Activated naive CD4-positive, alpha-beta T cell treated with anti-CD3 and anti-CD28 coated beads, Interleukin-2, amount 50 U/mL, for 72 hours (primary cell): ENCODE measurements at regions not wholly inside any gene's neighbourhood (a gene's known extent, or its start where the extent isn't known, plus 50 kb on each side); places are given as distances from the start of the nearest gene placed in this dataset.
"Not testable (repeated sequence)": the region's sequence is repeated elsewhere in the genome, so short reads cannot be mapped to it uniquely, and the experiment has no call there.

ENCODE experiments used
- ATAC-seq, 2 donors: fragments of 150-1000 bp; cut with Tn5 transposase; 2 replicates each; pipeline ENCODE4 v1.10.0; 2021; ENCODE audit warnings: mild to moderate bottlenecking in 2 of 2, moderate library complexity in 2 of 2
- DNase-seq, 2 donors: peaks; one replicate each; pipeline ENCODE4 v3.0.0; 2021 to 2022; ENCODE audit warnings: low spot score in 2 of 2
- H3K27ac Mint-ChIP-seq, 2 donors: one replicate each; pipeline ENCODE4 v1.8.0; 2022; ENCODE audit warnings: mild to moderate bottlenecking in 2 of 2, mixed read lengths in 2 of 2
- H3K36me3 Mint-ChIP-seq, 2 donors: one replicate each; pipeline ENCODE4 v1.8.0; 2022; ENCODE audit warnings: mixed read lengths in 2 of 2
- H3K9me3 Mint-ChIP-seq, 2 donors: one replicate each; pipeline ENCODE4 v1.8.0; 2022; ENCODE audit warnings: mixed read lengths in 2 of 2

- Mint-ChIP-seq H3K27ac (no peak overlapping the region), H3K9me3 (no peaks in the 10 kb centered on the region), H3K36me3 (no peaks in the 10 kb centered on the region)
- DNase-seq = no peak
- ATAC-seq = no peak
Observed at GRCh38 chr1:43035821-43036741, 77.4 kb upstream of the SLC2A1 start.

GRCh38 chr1:43034778-43035177, 76.1 kb upstream of the SLC2A1 start:
- Mint-ChIP-seq H3K9me3 (no peaks in the 10 kb centered on the region), H3K27ac (peak overlapping the region; percentile 84 to 96), H3K36me3 (no peaks in the 10 kb centered on the region)
- no peak for DNase-seq
- ATAC-seq = peak in 1 of 2 donors; percentile 65

- peak in 1 of 2 donors; percentile 33 for ATAC-seq
- peak overlapping the region; percentile 84 to 96 for H3K27ac Mint-ChIP-seq
- DNase-seq = no peak
- no peaks in the 10 kb centered on the region for H3K36me3 Mint-ChIP-seq
- H3K9me3 Mint-ChIP-seq = no peaks in the 10 kb centered on the region
Observed at GRCh38 chr1:43034195-43034658, 75.6 kb upstream of the SLC2A1 start.

GRCh38 chr1:43031316-43032203, 72.9 kb upstream of the SLC2A1 start:
- no peaks in the 10 kb centered on the region for H3K9me3 Mint-ChIP-seq
- no peak overlapping the region for H3K27ac Mint-ChIP-seq
- DNase-seq (no peak), ATAC-seq (no peak)
- H3K36me3 Mint-ChIP-seq = no peaks in the 10 kb centered on the region

DNA sequence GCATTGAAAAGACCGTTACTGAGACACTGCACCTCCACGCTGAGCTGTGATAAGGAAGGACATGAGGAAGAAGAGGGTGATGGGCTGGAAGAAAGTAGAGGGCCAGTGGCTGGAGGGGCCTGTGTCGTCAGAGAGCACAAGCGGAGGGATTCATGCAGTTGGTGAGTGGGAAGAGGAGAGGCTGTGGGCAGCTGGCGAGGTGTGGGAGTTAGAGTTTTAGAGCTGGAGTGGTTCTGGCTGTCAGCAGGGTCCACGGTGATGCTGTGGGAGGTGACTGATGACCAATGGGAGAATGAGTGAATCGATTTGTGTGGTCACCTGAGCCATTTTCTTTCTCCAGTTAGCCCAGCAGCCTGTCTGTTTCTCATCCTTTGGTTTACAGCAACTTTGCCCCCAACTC, 66.2 kb upstream of the SLC2A1 start:
- no peaks in the 10 kb centered on the region for H3K9me3 Mint-ChIP-seq
- H3K27ac Mint-ChIP-seq = no peak overlapping the region
- DNase-seq (no peak), ATAC-seq (no peak)
- H3K36me3 Mint-ChIP-seq = no peaks in the 10 kb centered on the region

- DNase-seq = no peak
- no peak for ATAC-seq
- Mint-ChIP-seq H3K27ac (no peak overlapping the region), H3K9me3 (no peaks in the 10 kb centered on the region), H3K36me3 (no peaks in the 10 kb centered on the region)
Observed at GRCh38 chr1:43021547-43022474, 63.1 kb upstream of the SLC2A1 start.

GRCh38 chr1:43019226-43019625, 60.6 kb upstream of the SLC2A1 start:
- ATAC-seq (no peak), DNase-seq (no peak)
- H3K27ac Mint-ChIP-seq = no peak overlapping the region
- H3K36me3 Mint-ChIP-seq = no peaks in the 10 kb centered on the region
- H3K9me3 Mint-ChIP-seq = no peaks in the 10 kb centered on the region

- Mint-ChIP-seq H3K9me3 (no peaks in the 10 kb centered on the region), H3K36me3 (no peaks in the 10 kb centered on the region), H3K27ac (no peak overlapping the region)
- ATAC-seq (no peak), DNase-seq (no peak)
Observed at GRCh38 chr1:43018121-43018520, 59.5 kb upstream of the SLC2A1 start.

- Mint-ChIP-seq H3K36me3 (no peaks in the 10 kb centered on the region), H3K27ac (no peak overlapping the region), H3K9me3 (no peaks in the 10 kb centered on the region)
- ATAC-seq = no peak
- no peak for DNase-seq
Observed at GRCh38 chr1:43015269-43015668, 56.6 kb upstream of the SLC2A1 start.

DNA sequence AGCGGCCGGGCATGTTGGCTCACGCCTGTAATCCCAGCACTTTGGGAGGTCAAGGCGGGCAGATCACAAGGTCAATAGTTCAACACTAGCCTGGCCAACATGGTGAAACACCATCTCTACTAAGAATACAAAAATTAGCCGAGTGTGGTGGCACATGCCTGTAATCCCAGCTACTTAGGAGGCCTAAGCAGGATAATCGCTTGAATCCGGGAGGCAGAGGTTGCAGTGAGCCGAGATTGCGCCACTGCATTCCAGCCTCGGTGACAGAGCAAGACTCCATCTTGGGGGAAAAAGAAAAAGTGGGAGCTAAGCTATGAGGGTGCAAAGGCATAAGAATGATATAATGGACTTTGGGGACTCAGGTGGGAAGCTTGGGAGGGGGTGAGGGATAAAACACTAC, 55.9 kb upstream of the SLC2A1 start:
- H3K27ac Mint-ChIP-seq, H3K9me3 Mint-ChIP-seq, DNase-seq, ATAC-seq, H3K36me3 Mint-ChIP-seq: not testable (repeated sequence)

DNA sequence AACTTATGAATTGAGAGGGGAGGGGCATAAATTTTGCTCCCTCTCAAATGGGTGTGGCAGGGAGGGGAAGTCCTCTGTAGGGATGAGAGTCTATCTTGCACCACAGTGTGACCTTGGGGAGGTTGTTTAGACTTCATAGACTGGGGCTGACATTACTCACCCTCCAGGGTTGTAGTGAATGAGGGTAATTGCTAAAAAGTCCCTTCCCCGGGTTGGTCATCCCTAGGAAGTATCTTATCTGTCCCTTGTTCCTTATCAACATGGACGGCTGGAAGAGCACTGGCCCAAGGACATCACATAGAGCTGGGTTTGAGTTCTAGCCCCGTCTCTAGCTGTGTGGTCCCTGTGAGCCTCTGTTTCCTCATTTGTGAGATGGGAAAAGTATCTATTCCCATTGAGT, 52.4 kb upstream of the SLC2A1 start:
- no peak overlapping the region for H3K27ac Mint-ChIP-seq

DNA sequence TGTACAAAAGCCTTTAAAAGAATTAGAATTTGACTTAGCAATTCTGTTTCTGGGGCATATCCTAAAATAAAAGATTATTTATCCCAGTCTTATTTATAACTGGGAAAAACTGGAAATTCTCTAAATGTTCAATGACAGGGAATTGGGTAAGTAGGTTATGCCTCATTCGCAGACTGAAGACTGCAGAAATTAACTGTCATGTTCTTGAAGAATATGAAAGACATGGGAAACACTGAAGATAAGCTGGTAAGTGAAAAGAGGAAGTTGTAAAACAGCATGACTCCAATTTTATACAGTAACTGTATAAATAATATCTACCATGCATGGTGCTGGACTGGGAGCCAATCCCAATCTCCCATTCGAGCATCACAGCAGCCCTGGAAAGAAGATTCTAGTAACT, 50.6 kb upstream of the SLC2A1 start:
- H3K36me3 Mint-ChIP-seq = no peaks in the 10 kb centered on the region
- ATAC-seq (no peak), DNase-seq (no peak)
- no peak overlapping the region for H3K27ac Mint-ChIP-seq
- H3K9me3 Mint-ChIP-seq = no peaks in the 10 kb centered on the region

More for the DNA sequence above, 52.4 kb upstream of the SLC2A1 start:
- DNase-seq (no peak), ATAC-seq (no peak)
- Mint-ChIP-seq H3K36me3 (no peaks in the 10 kb centered on the region), H3K9me3 (no peaks in the 10 kb centered on the region)

DNA sequence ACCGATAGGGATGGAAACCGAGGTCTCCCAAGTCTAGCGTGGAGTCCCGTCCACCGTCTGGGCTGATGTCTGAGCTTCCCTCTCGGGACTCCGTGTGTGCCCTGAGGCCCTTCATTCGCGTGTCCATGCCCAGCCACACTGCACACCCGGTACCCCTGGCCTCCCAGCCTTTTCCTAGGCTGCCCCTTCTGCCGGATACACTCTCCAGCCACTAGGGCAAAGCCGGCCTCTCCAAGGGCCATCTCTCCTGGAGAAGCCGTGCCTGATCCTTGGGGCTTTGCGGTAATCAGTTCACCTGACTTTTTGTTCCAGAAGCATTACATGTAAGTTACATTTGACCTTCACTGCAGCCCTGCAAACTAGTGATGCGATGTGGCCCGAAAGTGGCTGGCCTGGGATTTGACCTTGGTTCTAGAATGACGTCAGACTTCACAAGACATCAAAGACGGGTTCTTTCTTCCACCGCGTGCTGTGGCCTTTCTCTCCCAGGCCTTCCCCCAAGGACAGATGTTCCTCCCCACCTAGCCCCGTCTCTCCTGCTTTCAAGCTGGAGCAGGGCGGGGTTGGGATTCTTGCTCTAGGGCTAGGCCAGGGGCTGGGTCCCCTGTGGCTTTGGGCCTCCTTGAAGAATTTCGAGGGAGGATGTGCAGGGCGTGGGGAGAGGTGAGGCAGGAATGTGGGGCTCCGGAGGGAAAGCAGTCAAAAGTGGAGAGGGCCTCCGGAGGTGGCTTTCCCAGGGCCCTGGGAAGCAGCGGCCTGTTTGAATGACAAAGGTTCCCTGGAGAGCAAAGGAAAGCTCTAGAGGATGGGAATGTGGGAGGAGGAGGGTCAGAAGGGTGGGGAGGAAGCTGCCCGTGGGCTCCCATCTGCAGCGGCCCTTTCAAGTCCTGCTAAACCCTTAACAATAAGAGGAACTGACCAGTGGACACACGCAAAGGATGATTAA, 49.7 kb upstream of the SLC2A1 start:
- Mint-ChIP-seq H3K9me3 (no peaks in the 10 kb centered on the region), H3K27ac (no peak overlapping the region), H3K36me3 (no peaks in the 10 kb centered on the region)
- ATAC-seq (no peak), DNase-seq (no peak)
